ENCODE measurements at regions not wholly inside any gene's neighbourhood (a gene's known extent, or its start where the extent isn't known, plus 50 kb on each side); places are given as distances from the start of the nearest gene placed in this dataset.

DNA sequence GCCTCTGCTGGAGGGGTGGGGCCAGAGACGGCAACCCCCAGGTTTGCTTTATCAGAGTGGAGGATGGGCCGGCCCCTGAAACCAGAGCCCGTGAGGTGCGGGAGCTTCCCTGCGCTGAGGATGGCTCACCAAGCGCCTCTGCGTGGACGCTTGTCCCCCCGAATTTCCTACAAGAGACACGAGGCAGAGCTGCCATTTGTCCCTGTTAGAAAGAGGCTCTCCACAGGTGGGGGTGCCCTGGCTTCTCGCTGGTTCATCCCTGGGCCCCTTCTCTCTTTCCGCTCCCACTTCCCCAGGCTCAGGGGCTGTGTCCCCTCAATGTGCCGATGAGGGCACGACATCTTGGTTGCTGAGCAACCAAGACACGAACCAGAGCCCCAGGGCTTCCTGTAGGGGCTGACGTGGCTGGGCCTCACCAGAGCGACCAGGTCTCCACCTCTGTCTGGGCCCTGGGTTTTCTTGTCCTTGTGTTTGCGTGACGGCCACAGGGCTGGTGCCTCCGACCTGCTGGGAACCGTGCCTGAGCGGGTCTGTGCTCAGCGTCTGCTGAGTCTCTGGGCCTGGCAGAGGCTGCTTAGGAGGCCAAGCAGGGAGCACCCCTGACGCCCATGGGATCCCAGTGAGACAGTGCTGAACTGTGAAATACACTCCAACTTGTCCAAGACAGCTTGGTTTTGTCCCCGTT lies 119.6 kb upstream of the COL5A1 start:
- H3K4me2 ChIP-seq (ENCODE audit: low read length) = no peak overlapping the region
- no peak overlapping the region for H2AFZ ChIP-seq (ENCODE audit: low read depth, low read length)
- H3K9me2 ChIP-seq (ENCODE audit: insufficient read depth, low read length) = no peaks in the 10 kb centered on the region
- H3K27ac ChIP-seq (ENCODE audit: low read length) = no peak overlapping the region
- H3K9me3 ChIP-seq (ENCODE audit: low read length) = no peaks in the 10 kb centered on the region
- H3K27me3 ChIP-seq (ENCODE audit: insufficient read depth, low read depth, low read length) = no peaks in the 10 kb centered on the region
- no peaks in the 10 kb centered on the region for H3K36me3 ChIP-seq (ENCODE audit: insufficient read depth, low read length)
- H3K79me2 ChIP-seq (replicated peaks; ENCODE audit: insufficient read depth, low read length) = no peaks in the 10 kb centered on the region
- H3K4me3 ChIP-seq (ENCODE audit: low read length) = no peak overlapping the region
- no peak overlapping the region for H3K9ac ChIP-seq (ENCODE audit: low read length)
- no peaks in the 10 kb centered on the region for H4K20me1 ChIP-seq (ENCODE audit: insufficient read depth)
- H3F3A ChIP-seq (ENCODE audit: insufficient read depth, low read length, poor library complexity, severe bottlenecking) = no peaks in the 10 kb centered on the region
- TF ChIP-seq, protein P1, sequence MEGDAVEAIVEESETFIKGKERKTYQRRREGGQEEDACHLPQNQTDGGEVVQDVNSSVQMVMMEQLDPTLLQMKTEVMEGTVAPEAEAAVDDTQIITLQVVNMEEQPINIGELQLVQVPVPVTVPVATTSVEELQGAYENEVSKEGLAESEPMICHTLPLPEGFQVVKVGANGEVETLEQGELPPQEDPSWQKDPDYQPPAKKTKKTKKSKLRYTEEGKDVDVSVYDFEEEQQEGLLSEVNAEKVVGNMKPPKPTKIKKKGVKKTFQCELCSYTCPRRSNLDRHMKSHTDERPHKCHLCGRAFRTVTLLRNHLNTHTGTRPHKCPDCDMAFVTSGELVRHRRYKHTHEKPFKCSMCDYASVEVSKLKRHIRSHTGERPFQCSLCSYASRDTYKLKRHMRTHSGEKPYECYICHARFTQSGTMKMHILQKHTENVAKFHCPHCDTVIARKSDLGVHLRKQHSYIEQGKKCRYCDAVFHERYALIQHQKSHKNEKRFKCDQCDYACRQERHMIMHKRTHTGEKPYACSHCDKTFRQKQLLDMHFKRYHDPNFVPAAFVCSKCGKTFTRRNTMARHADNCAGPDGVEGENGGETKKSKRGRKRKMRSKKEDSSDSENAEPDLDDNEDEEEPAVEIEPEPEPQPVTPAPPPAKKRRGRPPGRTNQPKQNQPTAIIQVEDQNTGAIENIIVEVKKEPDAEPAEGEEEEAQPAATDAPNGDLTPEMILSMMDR (IDR thresholded peaks at IDR 0.05; ENCODE audit: poor library complexity, severe bottlenecking) = no peak
- TF ChIP-seq SMC3 (conservative IDR thresholded peaks at IDR 0.05; ENCODE audit: poor library complexity) = no peak
- TF ChIP-seq MXI1 (conservative IDR thresholded peaks at IDR 0.05; ENCODE audit: poor library complexity, severe bottlenecking) = no peak
- TF ChIP-seq POLR2AphosphoS5 (IDR thresholded peaks at IDR 0.05) = no peak

DNA sequence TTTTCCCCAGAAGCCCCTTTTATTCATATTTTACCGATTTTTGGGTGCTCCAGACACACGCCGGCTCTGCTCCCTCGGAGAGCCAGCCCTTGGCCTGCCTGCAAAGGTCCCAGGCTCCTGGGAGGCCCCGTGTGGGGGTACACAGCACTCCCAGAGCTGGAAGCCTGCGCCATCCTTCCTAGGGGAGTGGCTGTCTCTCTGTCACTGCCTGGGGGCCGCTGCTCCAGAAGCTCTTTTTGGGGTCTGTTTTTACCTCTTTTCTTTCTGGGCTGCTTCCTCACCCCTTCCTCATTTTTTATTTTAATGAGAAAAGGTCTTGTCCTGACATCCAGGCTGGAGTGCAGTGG lies 119.1 kb upstream of the COL5A1 start:
- no peaks in the 10 kb centered on the region for H3F3A ChIP-seq (ENCODE audit: insufficient read depth, low read length, poor library complexity, severe bottlenecking)
- H3K27me3 ChIP-seq (ENCODE audit: insufficient read depth, low read depth, low read length) = no peaks in the 10 kb centered on the region
- H3K79me2 ChIP-seq (replicated peaks; ENCODE audit: insufficient read depth, low read length) = no peaks in the 10 kb centered on the region
- H3K4me2 ChIP-seq (ENCODE audit: low read length) = no peak overlapping the region
- no peak for TF ChIP-seq SMC3 (conservative IDR thresholded peaks at IDR 0.05; ENCODE audit: poor library complexity)
- no peaks in the 10 kb centered on the region for H3K36me3 ChIP-seq (ENCODE audit: insufficient read depth, low read length)
- H3K9me3 ChIP-seq (ENCODE audit: low read length) = no peaks in the 10 kb centered on the region
- no peak overlapping the region for H2AFZ ChIP-seq (ENCODE audit: low read depth, low read length)
- no peaks in the 10 kb centered on the region for H3K9me2 ChIP-seq (ENCODE audit: insufficient read depth, low read length)
- H3K4me3 ChIP-seq (ENCODE audit: low read length) = no peak overlapping the region
- H4K20me1 ChIP-seq (ENCODE audit: insufficient read depth) = no peaks in the 10 kb centered on the region
- H3K9ac ChIP-seq (ENCODE audit: low read length) = no peak overlapping the region
- H3K27ac ChIP-seq (ENCODE audit: low read length) = no peak overlapping the region

DNA sequence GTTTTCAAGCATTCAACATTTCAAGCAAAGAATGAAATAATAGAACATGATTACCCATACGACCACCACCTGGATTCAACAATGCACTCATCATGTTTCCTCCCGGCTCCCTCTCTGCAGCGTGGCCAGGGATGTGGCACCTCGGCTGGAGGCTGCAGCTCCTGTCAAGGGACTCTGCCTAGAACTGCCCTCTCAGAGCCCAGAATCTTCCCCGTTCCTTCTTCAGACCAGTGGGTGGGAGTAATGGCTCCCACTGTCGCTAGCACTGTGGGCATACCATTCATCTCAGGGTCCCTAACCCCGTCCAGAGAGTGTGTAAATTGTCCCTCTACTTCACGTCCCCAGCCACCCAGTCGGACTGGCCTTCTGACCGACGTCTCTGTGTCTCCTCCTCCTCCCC lies 118.6 kb upstream of the COL5A1 start:
- H3K27me3 ChIP-seq (ENCODE audit: insufficient read depth, low read depth, low read length) = no peaks in the 10 kb centered on the region
- H3K9me2 ChIP-seq (ENCODE audit: insufficient read depth, low read length) = no peaks in the 10 kb centered on the region
- H3F3A ChIP-seq (ENCODE audit: insufficient read depth, low read length, poor library complexity, severe bottlenecking) = no peaks in the 10 kb centered on the region
- H3K36me3 ChIP-seq (ENCODE audit: insufficient read depth, low read length) = no peaks in the 10 kb centered on the region
- no peaks in the 10 kb centered on the region for H3K79me2 ChIP-seq (replicated peaks; ENCODE audit: insufficient read depth, low read length)
- no peak overlapping the region for H3K27ac ChIP-seq (ENCODE audit: low read length)
- TF ChIP-seq EZH2 (IDR thresholded peaks at IDR 0.05; ENCODE audit: borderline replicate concordance, insufficient read depth, low read length, poor library complexity, severe bottlenecking) (no peak), RAD21 (conservative IDR thresholded peaks at IDR 0.05) (no peak), POLR2AphosphoS5 (IDR thresholded peaks at IDR 0.05) (no peak), SMC3 (conservative IDR thresholded peaks at IDR 0.05; ENCODE audit: poor library complexity) (no peak), EP300 (conservative IDR thresholded peaks at IDR 0.05; ENCODE audit: poor library complexity, severe bottlenecking) (no peak), TAF1 (IDR thresholded peaks at IDR 0.05; ENCODE audit: low read depth) (no peak), MXI1 (conservative IDR thresholded peaks at IDR 0.05; ENCODE audit: poor library complexity, severe bottlenecking) (no peak)
- TF ChIP-seq, protein P1 (IDR thresholded peaks at IDR 0.05; ENCODE audit: poor library complexity, severe bottlenecking) = no peak
- TF ChIP-seq, protein P2, sequence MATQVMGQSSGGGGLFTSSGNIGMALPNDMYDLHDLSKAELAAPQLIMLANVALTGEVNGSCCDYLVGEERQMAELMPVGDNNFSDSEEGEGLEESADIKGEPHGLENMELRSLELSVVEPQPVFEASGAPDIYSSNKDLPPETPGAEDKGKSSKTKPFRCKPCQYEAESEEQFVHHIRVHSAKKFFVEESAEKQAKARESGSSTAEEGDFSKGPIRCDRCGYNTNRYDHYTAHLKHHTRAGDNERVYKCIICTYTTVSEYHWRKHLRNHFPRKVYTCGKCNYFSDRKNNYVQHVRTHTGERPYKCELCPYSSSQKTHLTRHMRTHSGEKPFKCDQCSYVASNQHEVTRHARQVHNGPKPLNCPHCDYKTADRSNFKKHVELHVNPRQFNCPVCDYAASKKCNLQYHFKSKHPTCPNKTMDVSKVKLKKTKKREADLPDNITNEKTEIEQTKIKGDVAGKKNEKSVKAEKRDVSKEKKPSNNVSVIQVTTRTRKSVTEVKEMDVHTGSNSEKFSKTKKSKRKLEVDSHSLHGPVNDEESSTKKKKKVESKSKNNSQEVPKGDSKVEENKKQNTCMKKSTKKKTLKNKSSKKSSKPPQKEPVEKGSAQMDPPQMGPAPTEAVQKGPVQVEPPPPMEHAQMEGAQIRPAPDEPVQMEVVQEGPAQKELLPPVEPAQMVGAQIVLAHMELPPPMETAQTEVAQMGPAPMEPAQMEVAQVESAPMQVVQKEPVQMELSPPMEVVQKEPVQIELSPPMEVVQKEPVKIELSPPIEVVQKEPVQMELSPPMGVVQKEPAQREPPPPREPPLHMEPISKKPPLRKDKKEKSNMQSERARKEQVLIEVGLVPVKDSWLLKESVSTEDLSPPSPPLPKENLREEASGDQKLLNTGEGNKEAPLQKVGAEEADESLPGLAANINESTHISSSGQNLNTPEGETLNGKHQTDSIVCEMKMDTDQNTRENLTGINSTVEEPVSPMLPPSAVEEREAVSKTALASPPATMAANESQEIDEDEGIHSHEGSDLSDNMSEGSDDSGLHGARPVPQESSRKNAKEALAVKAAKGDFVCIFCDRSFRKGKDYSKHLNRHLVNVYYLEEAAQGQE (IDR thresholded peaks at IDR 0.05; ENCODE audit: borderline replicate concordance) = no peak
- no peak overlapping the region for H3K4me2 ChIP-seq (ENCODE audit: low read length)
- H4K20me1 ChIP-seq (ENCODE audit: insufficient read depth) = no peaks in the 10 kb centered on the region
- H3K9me3 ChIP-seq (ENCODE audit: low read length) = no peaks in the 10 kb centered on the region
- H3K4me3 ChIP-seq (ENCODE audit: low read length) = no peak overlapping the region
- H3K9ac ChIP-seq (ENCODE audit: low read length) = no peak overlapping the region
- H2AFZ ChIP-seq (ENCODE audit: low read depth, low read length) = no peak overlapping the region
